ENCODE measurements at regions not wholly inside any gene's neighbourhood (a gene's known extent, or its start where the extent isn't known, plus 50 kb on each side); places are given as distances from the start of the nearest gene placed in this dataset.
"Not testable (repeated sequence)": the region's sequence is repeated elsewhere in the genome, so short reads cannot be mapped to it uniquely, and the experiment has no call there.

DNA sequence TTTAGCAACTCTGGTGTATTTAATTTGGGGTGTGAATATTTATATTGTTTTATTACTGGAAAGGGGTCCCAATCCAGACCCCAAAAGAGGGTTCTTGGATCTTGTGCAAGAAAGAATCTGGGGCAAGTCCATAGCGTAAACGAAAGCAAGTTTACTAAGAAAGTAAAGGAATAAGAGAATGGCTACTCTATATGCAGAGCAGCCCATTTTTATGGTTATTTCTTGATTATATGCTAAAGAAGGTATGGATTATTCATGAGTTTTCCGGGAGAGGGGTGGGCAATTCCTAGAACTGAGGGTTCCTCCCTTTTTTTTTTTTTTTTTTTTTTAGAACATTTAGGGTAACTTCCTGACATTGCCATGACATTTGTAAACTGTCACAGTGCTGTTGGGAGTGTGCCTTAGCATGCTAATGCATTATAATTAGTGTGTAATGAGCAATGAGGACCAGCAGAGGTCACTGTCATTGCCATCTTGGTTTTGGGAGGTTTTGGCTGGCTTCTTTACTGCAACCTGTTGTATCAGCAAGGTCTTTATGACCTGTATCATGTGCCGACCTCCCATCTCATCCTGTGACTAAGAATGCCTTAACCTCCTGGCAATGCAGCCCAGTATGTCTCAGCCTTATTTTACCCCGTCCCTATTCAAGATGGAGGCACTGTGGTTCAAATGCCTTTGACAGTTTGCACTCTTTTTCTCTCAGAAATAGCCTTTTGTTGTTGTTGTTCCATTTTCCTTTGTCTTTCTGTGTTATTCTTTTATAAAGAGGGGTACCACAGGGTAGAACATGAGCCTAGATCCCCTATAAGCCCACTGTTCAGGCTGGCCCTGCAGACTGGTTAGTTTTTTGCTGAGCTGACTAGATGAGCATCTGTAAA lies 75.5 kb upstream of the DCD start:
- intact Hi-C loops (cut with DNase I; ENCODE audit: low total_unique reads) = no loop called here
- no peak for TF ChIP-seq POLR2A (IDR thresholded peaks at IDR 0.05)
- TF ChIP-seq, protein P1, sequence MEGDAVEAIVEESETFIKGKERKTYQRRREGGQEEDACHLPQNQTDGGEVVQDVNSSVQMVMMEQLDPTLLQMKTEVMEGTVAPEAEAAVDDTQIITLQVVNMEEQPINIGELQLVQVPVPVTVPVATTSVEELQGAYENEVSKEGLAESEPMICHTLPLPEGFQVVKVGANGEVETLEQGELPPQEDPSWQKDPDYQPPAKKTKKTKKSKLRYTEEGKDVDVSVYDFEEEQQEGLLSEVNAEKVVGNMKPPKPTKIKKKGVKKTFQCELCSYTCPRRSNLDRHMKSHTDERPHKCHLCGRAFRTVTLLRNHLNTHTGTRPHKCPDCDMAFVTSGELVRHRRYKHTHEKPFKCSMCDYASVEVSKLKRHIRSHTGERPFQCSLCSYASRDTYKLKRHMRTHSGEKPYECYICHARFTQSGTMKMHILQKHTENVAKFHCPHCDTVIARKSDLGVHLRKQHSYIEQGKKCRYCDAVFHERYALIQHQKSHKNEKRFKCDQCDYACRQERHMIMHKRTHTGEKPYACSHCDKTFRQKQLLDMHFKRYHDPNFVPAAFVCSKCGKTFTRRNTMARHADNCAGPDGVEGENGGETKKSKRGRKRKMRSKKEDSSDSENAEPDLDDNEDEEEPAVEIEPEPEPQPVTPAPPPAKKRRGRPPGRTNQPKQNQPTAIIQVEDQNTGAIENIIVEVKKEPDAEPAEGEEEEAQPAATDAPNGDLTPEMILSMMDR (IDR thresholded peaks at IDR 0.05) = no peak
- no peak for DNase-seq (ENCODE audit: low spot score in 2 of 2)
- H3K4me3 ChIP-seq (ENCODE audit: low read depth, poor library complexity, severe bottlenecking) = no peak overlapping the region
- whole genome bisulfite sequencing, 2 donors = 72 to 79% methylated on average over 5 of the region's 5 CpGs

DNA sequence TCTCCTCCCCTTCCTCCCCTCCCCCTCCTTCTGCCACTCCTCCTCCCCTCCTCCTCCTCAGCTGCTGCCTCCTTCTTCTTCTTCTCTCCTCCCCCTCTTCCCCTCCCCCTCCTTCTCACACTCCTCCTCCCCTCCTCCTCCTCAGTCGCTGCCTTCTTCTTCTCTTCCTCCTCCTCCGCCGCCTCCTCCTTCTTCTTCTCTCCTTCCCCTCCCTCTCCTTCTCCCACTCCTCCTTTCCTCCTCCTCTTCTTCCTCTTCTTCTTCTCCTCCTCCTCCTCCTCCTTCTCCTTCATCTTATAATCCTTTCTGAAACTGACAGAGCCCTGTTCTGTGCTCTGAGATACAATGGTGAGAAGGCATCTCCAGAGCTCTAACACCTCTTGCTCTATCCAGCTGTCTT lies 73.1 kb upstream of the DCD start:
- no peak for DNase-seq (ENCODE audit: low spot score in 2 of 2)
- 69 to 70% methylated on average over 3 of the region's 3 CpGs for WGBS, 2 donors
- intact Hi-C loops (cut with DNase I; ENCODE audit: low total_unique reads) = no loop called here
- no peak for TF ChIP-seq POLR2A (IDR thresholded peaks at IDR 0.05)
- TF ChIP-seq, protein P1 (IDR thresholded peaks at IDR 0.05) = no peak
- H3K4me3 ChIP-seq (ENCODE audit: low read depth, poor library complexity, severe bottlenecking) = no peak overlapping the region

DNA sequence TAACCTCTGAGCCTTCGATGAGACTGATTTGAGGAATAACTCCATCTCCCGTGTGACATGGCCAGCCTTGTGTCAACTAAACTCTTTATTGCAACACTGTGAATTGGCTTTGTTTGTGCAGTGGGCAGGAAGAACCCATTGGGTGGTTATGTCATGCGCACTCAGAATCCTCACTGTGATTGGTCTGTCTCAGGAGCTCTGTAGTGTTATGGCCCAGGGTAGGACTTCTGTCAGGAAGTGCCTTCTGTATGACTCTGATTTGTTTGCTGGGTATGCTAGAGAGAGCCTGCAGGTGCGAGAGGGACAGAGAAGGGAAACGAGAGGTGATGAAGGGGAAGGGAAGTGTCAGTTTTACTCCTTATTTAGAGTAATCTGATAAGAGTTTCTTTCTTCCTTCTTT lies 71.5 kb upstream of the DCD start:
- TF ChIP-seq POLR2A (IDR thresholded peaks at IDR 0.05) = no peak
- TF ChIP-seq, protein P1 (IDR thresholded peaks at IDR 0.05) = no peak
- DNase-seq (ENCODE audit: low spot score in 2 of 2) = no peak
- 68 to 71% methylated on average over 5 of the region's 5 CpGs for WGBS, 2 donors
- H3K4me3 ChIP-seq (ENCODE audit: low read depth, poor library complexity, severe bottlenecking) = no peak overlapping the region
- intact Hi-C loops (cut with DNase I; ENCODE audit: low total_unique reads) = no loop called here

DNA sequence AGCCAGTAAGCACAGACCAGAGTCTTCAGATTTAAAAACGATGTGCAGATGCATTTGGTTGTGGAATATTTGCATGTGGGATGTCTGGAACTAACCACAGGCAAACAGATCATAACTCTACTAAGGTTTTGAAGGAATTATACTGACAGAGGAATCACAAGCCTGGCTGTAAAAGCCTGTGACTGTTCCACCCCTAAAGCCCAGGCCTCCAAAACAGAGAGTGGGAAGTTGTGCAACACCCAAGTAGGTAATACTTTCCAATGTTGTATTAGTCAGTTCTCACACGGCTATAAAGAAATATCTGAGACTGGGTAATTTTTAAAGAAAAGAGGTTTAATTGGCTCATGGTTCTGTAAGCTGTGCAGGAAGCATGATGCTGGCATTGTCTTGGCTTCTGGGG lies 68.1 kb upstream of the DCD start:
- H3K4me3 ChIP-seq (ENCODE audit: low read depth, poor library complexity, severe bottlenecking) = no peak overlapping the region
- DNase-seq (ENCODE audit: low spot score in 2 of 2) = no peak
- TF ChIP-seq, protein P1 (IDR thresholded peaks at IDR 0.05) = no peak
- TF ChIP-seq POLR2A (IDR thresholded peaks at IDR 0.05) = no peak
- 32 to 35% methylated on average over 2 of the region's 2 CpGs for WGBS, 2 donors
- intact Hi-C loops (cut with DNase I; ENCODE audit: low total_unique reads) = no loop called here

DNA sequence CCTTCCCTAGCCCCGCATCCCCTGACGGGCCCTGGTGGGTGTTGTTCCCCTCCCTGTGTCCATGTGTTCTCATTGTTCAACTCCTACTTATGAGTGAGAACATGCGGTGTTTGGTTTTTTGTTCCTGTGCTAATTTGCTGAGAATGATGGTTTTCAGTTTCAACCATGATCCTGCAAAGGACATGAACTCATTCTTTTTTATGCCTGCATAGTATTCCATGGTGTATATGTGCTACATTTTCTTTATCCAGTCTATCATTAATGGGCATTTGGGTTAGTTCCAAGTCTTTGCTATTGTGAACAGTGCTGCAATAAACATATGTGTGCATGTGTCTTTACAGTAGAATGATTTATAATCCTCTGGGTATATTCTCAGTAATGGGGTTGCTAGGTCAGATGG lies 65.7 kb upstream of the DCD start:
- DNase-seq (ENCODE audit: low spot score in 2 of 2); intact Hi-C loops (cut with DNase I; ENCODE audit: low total_unique reads); H3K4me3 ChIP-seq (ENCODE audit: low read depth, poor library complexity, severe bottlenecking): not testable (repeated sequence)
- 40 to 75% methylated on average over 2 to 3 of the region's 3 CpGs for WGBS, 2 donors

DNA sequence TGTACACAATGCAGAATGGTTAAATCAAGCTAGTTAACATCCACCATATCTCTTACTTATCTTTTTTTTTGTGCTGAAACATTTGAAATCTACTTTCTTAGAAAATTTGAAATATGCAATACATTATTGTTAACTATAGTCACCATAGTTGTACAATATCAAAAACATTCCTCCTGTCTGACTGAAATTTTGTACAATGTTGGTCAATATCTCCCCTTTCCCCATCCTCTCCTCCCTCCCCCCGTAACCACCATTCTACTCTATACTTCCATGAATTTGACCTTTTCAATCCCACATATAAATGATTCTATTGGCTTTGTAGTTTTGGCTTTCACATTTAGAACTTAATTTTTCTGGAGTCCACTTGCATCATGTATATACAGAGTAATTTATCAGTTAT lies 63.5 kb upstream of the DCD start:
- WGBS, 2 donors = 80 to 83% methylated on average over 1 of the region's 1 CpG
- TF ChIP-seq POLR2A (IDR thresholded peaks at IDR 0.05) = no peak
- TF ChIP-seq, protein P1 (IDR thresholded peaks at IDR 0.05) = no peak
- no peak overlapping the region for H3K4me3 ChIP-seq (ENCODE audit: low read depth, poor library complexity, severe bottlenecking)
- no peak for DNase-seq (ENCODE audit: low spot score in 2 of 2)
- intact Hi-C loops (cut with DNase I; ENCODE audit: low total_unique reads) = no loop called here

All from lower leg skin (tissue), 4 donors.